Small intestine (tissue), 7 donors: ENCODE measurements at regions not wholly inside any gene's neighbourhood (a gene's known extent, or its start where the extent isn't known, plus 50 kb on each side); places are given as distances from the start of the nearest gene placed in this dataset.
"Not testable (repeated sequence)": the region's sequence is repeated elsewhere in the genome, so short reads cannot be mapped to it uniquely, and the experiment has no call there.

Experiments
- DNase-seq, 2 donors: peaks; one replicate each; pipeline versions ENCODE4 v3.0.0 to v3.0.0-alpha.2; 2013
- FAIRE-seq: peaks from 2 replicates; lab custom pipeline; 2012; peaks lifted over from hg19 to GRCh38; lab: Jason Lieb, UNC
- H3K27ac ChIP-seq, 3 donors: one replicate each; pipeline ENCODE4 v1.5.1; 2013; ENCODE audit warnings: low read length in 2 of 3, mild to moderate bottlenecking in 2 of 3, control low read depth in 1 of 3, inconsistent platforms in 1 of 3, low read depth in 1 of 3, moderate library complexity in 1 of 3
- H3K27me3 ChIP-seq, 3 donors: one replicate each; pipeline ENCODE4 v1.6.1; 2013; ENCODE audit warnings: low read length in 3 of 3, inconsistent platforms in 1 of 3; ENCODE audit not compliant: control insufficient read depth in 3 of 3, insufficient read depth in 3 of 3
- H3K36me3 ChIP-seq, 3 donors: one replicate each; pipeline ENCODE4 v1.6.1; 2013; ENCODE audit warnings: low read length in 3 of 3, inconsistent platforms in 1 of 3, low read depth in 1 of 3, mild to moderate bottlenecking in 1 of 3, moderate library complexity in 1 of 3; ENCODE audit not compliant: control insufficient read depth in 3 of 3, insufficient read depth in 2 of 3
- H3K4me1 ChIP-seq, 3 donors: one replicate each; pipeline ENCODE4 v1.6.1; 2013; ENCODE audit warnings: low read length in 2 of 3, inconsistent platforms in 1 of 3, low read depth in 1 of 3, mild to moderate bottlenecking in 1 of 3, moderate library complexity in 1 of 3; ENCODE audit not compliant: control insufficient read depth in 3 of 3, insufficient read depth in 2 of 3
- H3K4me3 ChIP-seq, 3 donors: one replicate each; pipeline ENCODE4 v1.5.1; 2013; ENCODE audit warnings: low read length in 3 of 3, control low read depth in 1 of 3, inconsistent platforms in 1 of 3, low read depth in 1 of 3, mild to moderate bottlenecking in 1 of 3, moderate library complexity in 1 of 3
- H3K9me3 ChIP-seq, 2 donors: one replicate each; pipeline ENCODE4 v1.6.1; 2013; ENCODE audit warnings: low read depth in 1 of 2, low read length in 1 of 2; ENCODE audit not compliant: control insufficient read depth in 2 of 2, insufficient read depth in 1 of 2
- WGBS, 3 donors: extraction: QIAGEN DNeasy Blood & Tissue Kit; methylation state at CpG; one replicate each; pipeline ENCODE4 v1.1.7; 2013; 5-methylcytosine and 5-hydroxymethylcytosine counted together
- donor health status: healthy with polysubstance abuse.
- donor health status: control.
- donor health status: control.
- donor health status: Bipolar disorder and iron deficiency.
- donor health status: healthy.

DNA sequence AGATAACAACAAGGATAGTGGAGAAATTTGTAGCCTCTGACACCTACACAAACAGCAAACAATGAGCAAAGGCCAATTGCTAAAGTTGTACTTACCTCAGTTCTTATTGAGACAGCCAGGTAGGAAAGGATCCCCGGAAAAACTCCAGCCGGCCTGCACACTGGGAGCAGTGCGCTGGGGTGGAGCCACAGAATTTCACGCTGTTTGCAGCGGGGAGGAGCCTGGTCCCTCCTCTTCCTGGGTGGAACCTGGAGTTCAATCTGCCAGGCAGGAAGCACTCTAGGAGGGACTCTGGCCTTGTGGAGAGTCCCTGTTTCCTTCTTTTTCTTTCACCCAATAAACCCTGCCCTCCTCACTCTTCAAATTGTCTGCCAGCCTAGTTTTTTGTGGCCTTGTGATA is 382.6 kb upstream of the TGIF2LX start:
- H3K4me3 ChIP-seq, H3K36me3 ChIP-seq, H3K27ac ChIP-seq, FAIRE-seq, H3K4me1 ChIP-seq, DNase-seq, H3K27me3 ChIP-seq, H3K9me3 ChIP-seq: not testable (repeated sequence)
- whole genome bisulfite sequencing, 3 donors, result 88 to 94% (median 89%) methylated on average over 5 of the region's 5 CpGs

DNA sequence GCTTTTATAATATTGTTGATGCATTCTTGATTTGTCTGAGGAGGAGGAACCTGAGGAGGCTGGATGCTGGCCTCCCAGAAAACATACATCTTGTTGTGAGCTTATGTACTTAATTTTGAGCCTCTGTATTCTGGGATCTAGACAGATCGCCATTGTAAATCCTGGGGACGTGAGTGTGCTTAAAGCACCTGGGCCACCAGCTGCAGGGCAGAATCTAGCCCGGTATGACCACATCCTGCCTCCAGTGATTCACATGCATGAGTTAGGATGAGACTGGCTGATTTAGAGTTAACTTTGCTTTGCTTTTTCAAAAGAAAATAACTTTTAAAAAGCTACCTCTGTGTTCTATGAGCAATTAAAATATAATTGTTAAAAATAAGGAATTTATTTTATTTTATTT is 364.6 kb upstream of the TGIF2LX start:
- not testable (repeated sequence) for H3K9me3 ChIP-seq, H3K4me3 ChIP-seq, DNase-seq, H3K27me3 ChIP-seq, H3K4me1 ChIP-seq, H3K36me3 ChIP-seq, H3K27ac ChIP-seq, FAIRE-seq
- 67 to 86% (median 73%) methylated on average over 3 of the region's 3 CpGs for WGBS, 3 donors

GRCh38 chrX:89562079-89562478 is 359.6 kb upstream of the TGIF2LX start:
- H3K4me3 ChIP-seq, DNase-seq, H3K36me3 ChIP-seq, H3K4me1 ChIP-seq, H3K27me3 ChIP-seq, H3K9me3 ChIP-seq, FAIRE-seq, H3K27ac ChIP-seq: not testable (repeated sequence)
- WGBS, 3 donors, result 45 to 79% (median 64%) methylated on average over 2 to 3 of the region's 4 CpGs

DNA sequence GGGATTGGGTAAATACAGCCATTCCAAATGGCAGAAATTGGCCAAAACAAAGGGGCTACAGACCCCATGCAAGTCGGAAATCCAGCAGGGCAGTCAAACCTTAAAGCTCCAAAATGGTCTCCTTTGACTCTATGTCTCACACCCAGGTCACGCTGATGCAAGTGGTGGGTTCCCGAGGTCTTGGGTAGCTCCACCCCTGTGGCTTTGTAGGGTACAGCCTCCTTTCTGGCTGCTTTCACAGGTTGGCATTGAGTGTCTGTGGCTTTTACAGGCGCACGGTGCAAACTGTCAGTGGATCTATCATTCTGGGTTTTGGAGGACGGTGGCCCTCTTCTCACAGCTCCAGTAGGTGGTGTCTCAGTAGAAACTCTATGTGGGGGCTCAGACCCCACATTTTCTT is 358.6 kb upstream of the TGIF2LX start:
- not testable (repeated sequence) for H3K36me3 ChIP-seq, H3K4me1 ChIP-seq, H3K27ac ChIP-seq, H3K4me3 ChIP-seq, H3K27me3 ChIP-seq, DNase-seq, H3K9me3 ChIP-seq, FAIRE-seq
- WGBS, 3 donors, result 84 to 89% (median 85%) methylated on average over 3 to 6 of the region's 6 CpGs

GRCh38 chrX:89567787-89568186 is 353.9 kb upstream of the TGIF2LX start:
- H3K4me1 ChIP-seq, H3K9me3 ChIP-seq, H3K36me3 ChIP-seq, FAIRE-seq, DNase-seq, H3K27ac ChIP-seq, H3K27me3 ChIP-seq, H3K4me3 ChIP-seq: not testable (repeated sequence)

GRCh38 chrX:89581868-89582267 is 339.8 kb upstream of the TGIF2LX start:
- WGBS, 3 donors, result 55 to 68% (median 66%) methylated on average over 3 to 4 of the region's 4 CpGs
- not testable (repeated sequence) for FAIRE-seq

GRCh38 chrX:89631858-89632257 is 289.9 kb upstream of the TGIF2LX start:
- WGBS, 3 donors, result 61 to 78% (median 66%) methylated on average over 2 of the region's 2 CpGs
- not testable (repeated sequence) for DNase-seq, H3K36me3 ChIP-seq, H3K4me3 ChIP-seq, H3K9me3 ChIP-seq, H3K27ac ChIP-seq, FAIRE-seq, H3K4me1 ChIP-seq, H3K27me3 ChIP-seq

More at GRCh38 chrX:89581868-89582267, 339.8 kb upstream of the TGIF2LX start:
- not testable (repeated sequence) for H3K27me3 ChIP-seq, H3K4me3 ChIP-seq, H3K4me1 ChIP-seq, DNase-seq, H3K36me3 ChIP-seq, H3K27ac ChIP-seq, H3K9me3 ChIP-seq

- 78 to 85% (median 83%) methylated on average over 3 to 4 of the region's 4 CpGs for WGBS, 3 donors
These were observed 285.8 kb upstream of the TGIF2LX start for GRCh38 chrX:89635887-89636286.

GRCh38 chrX:89658662-89659061 is 263.0 kb upstream of the TGIF2LX start:
- not testable (repeated sequence) for H3K36me3 ChIP-seq, H3K4me1 ChIP-seq, FAIRE-seq, H3K27ac ChIP-seq, DNase-seq, H3K27me3 ChIP-seq, H3K4me3 ChIP-seq, H3K9me3 ChIP-seq
- whole genome bisulfite sequencing, 3 donors, result 100% methylated on average over 1 of the region's 1 CpG

More at GRCh38 chrX:89635887-89636286, 285.8 kb upstream of the TGIF2LX start:
- not testable (repeated sequence) for H3K4me3 ChIP-seq, H3K36me3 ChIP-seq, H3K4me1 ChIP-seq, DNase-seq, H3K9me3 ChIP-seq, FAIRE-seq, H3K27me3 ChIP-seq, H3K27ac ChIP-seq
